HCT116 (cell line): ENCODE measurements at regions not wholly inside any gene's neighbourhood (a gene's known extent, or its start where the extent isn't known, plus 50 kb on each side); places are given as distances from the start of the nearest gene placed in this dataset.

Source experiments
- ATAC-seq: fragments of 200-7000 bp; cut with Tn5 transposase; 2 replicates; pipeline ENCODE4 v1.9.1; 2020; ENCODE audit warnings: mild to moderate bottlenecking, moderate library complexity
- BruUV-seq: library from RNA; stranded (reverse); fragments of 400-500 nt; replicated peaks from 2 replicates; lab custom pipeline; 2021; lab: Mats Ljungman, UMichigan
- CTCF ChIA-PET: fragments of 300-600 bp; sonication (Branson Sonifier 250); formaldehyde crosslinking; loops from one replicate; lab custom pipeline; 2021; ENCODE audit warnings: antibody characterized with exemption; lab: Charles Lee
- POLR2A ChIA-PET: fragments of 300-600, 350-600 bp; sonication (Branson Sonifier 250); formaldehyde crosslinking; loops from one replicate; lab custom pipeline; 2021; ENCODE audit warnings: antibody characterized with exemption; lab: Charles Lee
- RAD21 ChIA-PET, 2 experiments: fragments of 300-600 bp; sonication (Branson Sonifier 250); formaldehyde crosslinking; loops; one replicate each; lab custom pipeline; 2023; ENCODE audit warnings: low total read pairs in 2 of 2; ENCODE audit not compliant: uncharacterized antibody in 2 of 2, unreplicated experiment in 2 of 2, low non-redundant PET in 1 of 2; lab: Charles Lee
- DNase-seq: peaks from one replicate; pipeline ENCODE4 v3.0.0-alpha.2; 2010; ENCODE audit warnings: low read depth, low spot score
- H2AFZ ChIP-seq: fragments of 200-600 bp; shearing (Covaris generic), sonication (generic); 2 replicates; pipeline ENCODE4 v1.6.1; 2017; ENCODE audit warnings: low read depth, mixed run types, mixed read lengths, antibody characterized with exemption, low read length; ENCODE audit not compliant: poor library complexity, severe bottlenecking
- H3K27ac ChIP-seq: 2 replicates; pipeline ENCODE4 v1.5.1; 2012; ENCODE audit warnings: low read depth, low read length
- H3K27me3 ChIP-seq: fragments of 200-600 bp; sonication (generic); 2 replicates; pipeline ENCODE4 v1.6.1; 2016; ENCODE audit warnings: mixed run types, low read length, mixed read lengths; ENCODE audit not compliant: insufficient read depth
- H3K36me3 ChIP-seq, 2 experiments: fragments of 200-500 bp in 1 of 2; fragments of 200-600 bp in 1 of 2; sonication (Bioruptor generic) in 1 of 2; sonication (generic) in 1 of 2; 2 replicates each; pipeline versions ENCODE4 v1.5.1 to v1.6.1; 2014 to 2016; ENCODE audit warnings: low read length in 2 of 2, inconsistent platforms in 1 of 2, mixed read lengths in 1 of 2, mixed run types in 1 of 2; ENCODE audit not compliant: insufficient read depth in 2 of 2, control insufficient read depth in 1 of 2
- H3K4me1 ChIP-seq, 2 experiments: fragments of 200-600 bp in 1 of 2; sonication (generic) in 1 of 2; 2 replicates each; pipeline versions ENCODE4 v1.5.1 to v1.6.1; 2012 to 2017; ENCODE audit warnings: low read length in 2 of 2, inconsistent platforms in 1 of 2, mild to moderate bottlenecking in 1 of 2, mixed read lengths in 1 of 2, mixed run types in 1 of 2, moderate library complexity in 1 of 2; ENCODE audit not compliant: insufficient read depth in 2 of 2, control insufficient read depth in 1 of 2
- H3K4me2 ChIP-seq: fragments of 200-600 bp; sonication (generic); 2 replicates; pipeline ENCODE4 v1.6.1; 2017; ENCODE audit warnings: mixed run types, low read length, mixed read lengths
- H3K4me3 ChIP-seq, 2 experiments: fragments of 200-600 bp in 1 of 2; sonication (generic) in 1 of 2; replicated peaks in 1 of 2; 2 replicates each; pipeline ENCODE4 v1.5.1; 2011 to 2016; ENCODE audit warnings: low read length in 2 of 2, control low read depth in 1 of 2, low read depth in 1 of 2, mild to moderate bottlenecking in 1 of 2, mixed read lengths in 1 of 2, mixed run types in 1 of 2
- H3K79me2 ChIP-seq: fragments of 200-600 bp; sonication (generic); 2 replicates; pipeline ENCODE4 v1.6.1; 2017; ENCODE audit warnings: mild to moderate bottlenecking, mixed run types, low read length, moderate library complexity, mixed read lengths; ENCODE audit not compliant: insufficient read depth
- H3K9ac ChIP-seq: fragments of 200-600 bp; sonication (generic); 2 replicates; pipeline ENCODE4 v1.6.1; 2016; ENCODE audit warnings: low read length, mixed read lengths
- H3K9me2 ChIP-seq: fragments of 200-600 bp; sonication (generic), shearing (Covaris generic); 2 replicates; pipeline ENCODE4 v1.6.1; 2017; ENCODE audit warnings: mixed run types, mild to moderate bottlenecking, moderate library complexity; ENCODE audit not compliant: insufficient read depth
- H3K9me3 ChIP-seq, 2 experiments: fragments of 200-500 bp in 1 of 2; fragments of 200-600 bp in 1 of 2; sonication (Bioruptor generic) in 1 of 2; sonication (generic) in 1 of 2; 2 replicates each; pipeline ENCODE4 v1.6.1; 2014 to 2017; ENCODE audit warnings: low read length in 2 of 2, mixed read lengths in 2 of 2, inconsistent platforms in 1 of 2, low read depth in 1 of 2, mild to moderate bottlenecking in 1 of 2, mixed run types in 1 of 2, moderate library complexity in 1 of 2; ENCODE audit not compliant: control insufficient read depth in 1 of 2, insufficient read depth in 1 of 2
- H4K20me1 ChIP-seq: fragments of 200-600 bp; sonication (generic), shearing (Covaris generic); 2 replicates; pipeline ENCODE4 v1.6.1; 2017; ENCODE audit warnings: mixed run types, mild to moderate bottlenecking, moderate library complexity; ENCODE audit not compliant: insufficient read depth
- CEBPB ChIP-seq: IDR thresholded peaks from 2 replicates; pipeline ENCODE4 v1.6.1; 2012; ENCODE audit warnings: low read depth
- EGR1 ChIP-seq: IDR thresholded peaks from 2 replicates; pipeline ENCODE4 v1.6.1; 2012; ENCODE audit warnings: low read depth
- ELF1 ChIP-seq: IDR thresholded peaks from 2 replicates; pipeline ENCODE4 v1.6.1; 2012; ENCODE audit warnings: low read depth, borderline replicate concordance
- EZH2 ChIP-seq: fragments of 200-600 bp; sonication (generic); IDR thresholded peaks from 2 replicates; pipeline ENCODE4 v1.6.1; 2017; ENCODE audit warnings: antibody characterized with exemption, mixed run types
- EZH2phosphoT487 ChIP-seq: fragments of 200-600 bp; IDR thresholded peaks from 2 replicates; pipeline ENCODE4 v1.6.1; 2018; ENCODE audit warnings: antibody characterized with exemption, borderline replicate concordance
- FOSL1 ChIP-seq: IDR thresholded peaks from 2 replicates; pipeline ENCODE4 v1.6.1; 2012; ENCODE audit warnings: low read depth
- JUND ChIP-seq: IDR thresholded peaks from 2 replicates; pipeline ENCODE4 v1.6.1; 2012
- POLR2A ChIP-seq: IDR thresholded peaks from 2 replicates; pipeline ENCODE4 v1.7.0; 2011; ENCODE audit warnings: borderline replicate concordance; ENCODE audit not compliant: insufficient read depth, insufficient read length; ENCODE audit errors: extremely low read depth
- POLR2AphosphoS5 ChIP-seq: IDR thresholded peaks from 2 replicates; pipeline ENCODE4 v1.6.1; 2011; ENCODE audit warnings: mild to moderate bottlenecking, low read depth, low read length, moderate library complexity
- RAD21 ChIP-seq: IDR thresholded peaks from 2 replicates; pipeline ENCODE4 v1.6.1; 2012; ENCODE audit warnings: low read depth, mild to moderate bottlenecking
- SIN3A ChIP-seq: IDR thresholded peaks from 2 replicates; pipeline ENCODE4 v1.6.1; 2012; ENCODE audit warnings: low read depth
- SP1 ChIP-seq: IDR thresholded peaks from 2 replicates; pipeline ENCODE4 v1.6.1; 2012; ENCODE audit warnings: low read depth
- TCF7L2 ChIP-seq: IDR thresholded peaks from 2 replicates; pipeline ENCODE4 v1.7.0; 2011; ENCODE audit warnings: borderline replicate concordance, inconsistent platforms; ENCODE audit not compliant: insufficient read depth, insufficient read length; ENCODE audit errors: extremely low read depth
- YY1 ChIP-seq: IDR thresholded peaks from 2 replicates; pipeline ENCODE4 v1.6.1; 2011; ENCODE audit warnings: low read length, low read depth, moderate library complexity, mild to moderate bottlenecking; ENCODE audit not compliant: insufficient replicate concordance; ENCODE audit errors: extremely low read depth
- ZFX ChIP-seq: fragments of 450-650 bp; IDR thresholded peaks from 2 replicates; pipeline ENCODE4 v1.6.1; 2017
- intact Hi-C: fragments of 100-400 bp; cut with micrococcal nuclease; formaldehyde crosslinking; loops from 2 replicates; pipeline ENCODE4 v1.10.0; 2022
- TF ChIP-seq, protein P1 (sequence below): IDR thresholded peaks from 2 replicates; pipeline ENCODE4 v1.6.1; 2012
- TF ChIP-seq, protein P2 (sequence below): IDR thresholded peaks from 2 replicates; pipeline ENCODE4 v1.6.1; 2012; ENCODE audit warnings: low read depth
- TF ChIP-seq, protein P3 (sequence below): IDR thresholded peaks from 2 replicates; pipeline ENCODE4 v1.6.1; 2012

DNA sequence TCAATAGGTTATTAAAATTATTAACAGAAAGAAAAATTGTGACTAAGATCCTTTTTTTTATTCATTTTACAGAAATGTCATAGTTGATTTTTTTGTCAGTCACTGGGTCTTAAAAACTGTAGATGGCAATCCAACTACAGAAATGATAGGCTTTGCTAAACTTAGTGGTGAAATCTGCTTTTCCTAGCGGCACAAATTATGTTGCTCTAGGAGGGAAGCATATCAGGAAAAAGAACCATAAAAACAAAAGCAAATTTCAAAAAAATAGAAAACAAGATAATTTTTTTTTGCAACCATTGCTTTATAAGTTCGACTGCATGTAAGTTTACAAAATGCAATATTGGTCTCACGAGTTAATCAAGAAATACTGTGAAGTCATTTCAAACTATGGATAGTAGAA, 443.5 kb upstream of the IGFBP7 start:
- Histone ChIP-seq H3K9ac (no peak overlapping the region), H2AFZ (no peak overlapping the region), H3K27ac (no peak overlapping the region), H3K9me3 (peaks cover 0 to 3% of the 10 kb centered on the region in 2 experiments; a peak in 1 of 4 replicates)
- ChIA-PET RAD21 (no interaction called here), CTCF (no interaction called here), POLR2A (no interaction called here)
- TF ChIP-seq ZFX = no peak
- no peak for TF ChIP-seq EZH2
- no peak for TF ChIP-seq YY1
- TF ChIP-seq POLR2AphosphoS5 = no peak
- TF ChIP-seq, all 23 proteins: peak for 0
- H3K4me3 ChIP-seq = no peak overlapping the region
- BruUV-seq = no TSS peak
- H3K27me3 ChIP-seq = no peaks in the 10 kb centered on the region
- ATAC-seq (no peak), DNase-seq (no peak)
- H3K9me2 ChIP-seq = no peaks in the 10 kb centered on the region
- no peaks in the 10 kb centered on the region for H3K36me3 ChIP-seq
- H4K20me1 ChIP-seq = no peaks in the 10 kb centered on the region
- intact Hi-C loops = no loop called here
- H3K79me2 ChIP-seq = no peaks in the 10 kb centered on the region
- H3K4me2 ChIP-seq = no peak overlapping the region
- H3K4me1 ChIP-seq = no peaks in the 10 kb centered on the region

DNA sequence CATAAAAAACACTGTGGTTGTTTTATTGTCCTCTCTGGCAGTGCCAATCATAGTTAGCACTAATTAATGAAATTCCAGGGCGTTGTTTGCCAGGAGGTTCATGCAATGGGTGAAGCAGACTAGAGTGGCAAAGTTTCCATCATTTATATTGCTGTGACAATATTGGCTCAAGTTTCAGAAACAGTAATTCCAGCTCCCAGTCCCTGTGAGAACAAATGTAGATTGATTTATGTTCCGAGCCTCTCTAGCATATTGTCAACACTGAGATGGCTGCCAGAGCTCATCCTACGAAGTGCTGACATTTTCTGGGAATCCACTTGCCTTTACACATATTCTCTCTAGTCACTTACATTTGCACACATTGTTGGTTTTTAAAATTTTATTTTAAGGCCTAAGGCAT, 440.0 kb upstream of the IGFBP7 start:
- no peak overlapping the region for H3K4me3 ChIP-seq
- peaks cover 0 to 13% of the 10 kb centered on the region in 2 experiments; a peak in 2 of 4 replicates for H3K9me3 ChIP-seq
- no TSS peak for BruUV-seq
- POLR2A ChIA-PET = no interaction called here
- CTCF ChIA-PET = no interaction called here
- H3K9me2 ChIP-seq = no peaks in the 10 kb centered on the region
- ATAC-seq (no peak), DNase-seq (no peak)
- H3K27ac ChIP-seq = no peak overlapping the region
- no peaks in the 10 kb centered on the region for H3K27me3 ChIP-seq
- no peak overlapping the region for H3K9ac ChIP-seq
- RAD21 ChIA-PET = no interaction called here
- no peak overlapping the region for H3K4me2 ChIP-seq
- intact Hi-C loops = no loop called here
- no peak for TF ChIP-seq POLR2AphosphoS5
- TF ChIP-seq EZH2 = no peak
- TF ChIP-seq SIN3A = no peak
- TF ChIP-seq TCF7L2 = no peak
- TF ChIP-seq POLR2A = no peak
- TF ChIP-seq, protein P1, sequence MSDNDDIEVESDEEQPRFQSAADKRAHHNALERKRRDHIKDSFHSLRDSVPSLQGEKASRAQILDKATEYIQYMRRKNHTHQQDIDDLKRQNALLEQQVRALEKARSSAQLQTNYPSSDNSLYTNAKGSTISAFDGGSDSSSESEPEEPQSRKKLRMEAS = no peak
- TF ChIP-seq RAD21 = no peak
- TF ChIP-seq ELF1 = no peak
- TF ChIP-seq JUND = no peak
- no peak for TF ChIP-seq YY1
- TF ChIP-seq, protein P2, sequence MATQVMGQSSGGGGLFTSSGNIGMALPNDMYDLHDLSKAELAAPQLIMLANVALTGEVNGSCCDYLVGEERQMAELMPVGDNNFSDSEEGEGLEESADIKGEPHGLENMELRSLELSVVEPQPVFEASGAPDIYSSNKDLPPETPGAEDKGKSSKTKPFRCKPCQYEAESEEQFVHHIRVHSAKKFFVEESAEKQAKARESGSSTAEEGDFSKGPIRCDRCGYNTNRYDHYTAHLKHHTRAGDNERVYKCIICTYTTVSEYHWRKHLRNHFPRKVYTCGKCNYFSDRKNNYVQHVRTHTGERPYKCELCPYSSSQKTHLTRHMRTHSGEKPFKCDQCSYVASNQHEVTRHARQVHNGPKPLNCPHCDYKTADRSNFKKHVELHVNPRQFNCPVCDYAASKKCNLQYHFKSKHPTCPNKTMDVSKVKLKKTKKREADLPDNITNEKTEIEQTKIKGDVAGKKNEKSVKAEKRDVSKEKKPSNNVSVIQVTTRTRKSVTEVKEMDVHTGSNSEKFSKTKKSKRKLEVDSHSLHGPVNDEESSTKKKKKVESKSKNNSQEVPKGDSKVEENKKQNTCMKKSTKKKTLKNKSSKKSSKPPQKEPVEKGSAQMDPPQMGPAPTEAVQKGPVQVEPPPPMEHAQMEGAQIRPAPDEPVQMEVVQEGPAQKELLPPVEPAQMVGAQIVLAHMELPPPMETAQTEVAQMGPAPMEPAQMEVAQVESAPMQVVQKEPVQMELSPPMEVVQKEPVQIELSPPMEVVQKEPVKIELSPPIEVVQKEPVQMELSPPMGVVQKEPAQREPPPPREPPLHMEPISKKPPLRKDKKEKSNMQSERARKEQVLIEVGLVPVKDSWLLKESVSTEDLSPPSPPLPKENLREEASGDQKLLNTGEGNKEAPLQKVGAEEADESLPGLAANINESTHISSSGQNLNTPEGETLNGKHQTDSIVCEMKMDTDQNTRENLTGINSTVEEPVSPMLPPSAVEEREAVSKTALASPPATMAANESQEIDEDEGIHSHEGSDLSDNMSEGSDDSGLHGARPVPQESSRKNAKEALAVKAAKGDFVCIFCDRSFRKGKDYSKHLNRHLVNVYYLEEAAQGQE = no peak
- TF ChIP-seq EZH2phosphoT487 = no peak
- no peak for TF ChIP-seq FOSL1
- TF ChIP-seq, protein P3, sequence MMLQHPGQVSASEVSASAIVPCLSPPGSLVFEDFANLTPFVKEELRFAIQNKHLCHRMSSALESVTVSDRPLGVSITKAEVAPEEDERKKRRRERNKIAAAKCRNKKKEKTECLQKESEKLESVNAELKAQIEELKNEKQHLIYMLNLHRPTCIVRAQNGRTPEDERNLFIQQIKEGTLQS = no peak
- no peak for TF ChIP-seq EGR1
- no peak for TF ChIP-seq SP1
- no peak for TF ChIP-seq CEBPB
- TF ChIP-seq ZFX = no peak
- H3K79me2 ChIP-seq = no peaks in the 10 kb centered on the region
- no peaks in the 10 kb centered on the region for H4K20me1 ChIP-seq
- no peak overlapping the region for H2AFZ ChIP-seq
- H3K36me3 ChIP-seq = no peaks in the 10 kb centered on the region
- no peaks in the 10 kb centered on the region for H3K4me1 ChIP-seq
